Activated naive CD8-positive, alpha-beta T cell treated with anti-CD3 and anti-CD28 coated beads, Interleukin-2, amount 50 U/mL, for 24 hours (primary cell): ENCODE measurements at regions not wholly inside any gene's neighbourhood (a gene's known extent, or its start where the extent isn't known, plus 50 kb on each side); places are given as distances from the start of the nearest gene placed in this dataset.
"Not testable (repeated sequence)": the region's sequence is repeated elsewhere in the genome, so short reads cannot be mapped to it uniquely, and the experiment has no call there.

ENCODE experiments used
- ATAC-seq: fragments of 150-1000 bp; cut with Tn5 transposase; one replicate; pipeline ENCODE4 v1.10.0; 2021
- DNase-seq: peaks from one replicate; pipeline ENCODE4 v3.0.0; 2021
- H3K27ac Mint-ChIP-seq: one replicate; pipeline ENCODE4 v1.8.0; 2021; ENCODE audit warnings: mild to moderate bottlenecking, mixed read lengths
- H3K27me3 Mint-ChIP-seq: one replicate; pipeline ENCODE4 v1.8.0; 2021; ENCODE audit warnings: mixed read lengths
- H3K36me3 Mint-ChIP-seq: one replicate; pipeline ENCODE4 v1.8.0; 2021; ENCODE audit warnings: low read depth, mixed read lengths
- H3K4me1 Mint-ChIP-seq: one replicate; pipeline ENCODE4 v1.8.0; 2021; ENCODE audit warnings: mixed read lengths
- H3K4me3 Mint-ChIP-seq: one replicate; pipeline ENCODE4 v1.8.0; 2021; ENCODE audit warnings: mild to moderate bottlenecking, moderate library complexity, mixed read lengths
- H3K9me3 Mint-ChIP-seq: one replicate; pipeline ENCODE4 v1.8.0; 2021; ENCODE audit warnings: mixed read lengths

- ATAC-seq (no peak), DNase-seq (no peak)
- H3K27me3 Mint-ChIP-seq = no peaks in the 10 kb centered on the region
- H3K9me3 Mint-ChIP-seq = peaks cover 23% of the 10 kb centered on the region
- no peak overlapping the region for H3K4me3 Mint-ChIP-seq
- no peaks in the 10 kb centered on the region for H3K36me3 Mint-ChIP-seq
- H3K4me1 Mint-ChIP-seq = no peaks in the 10 kb centered on the region
- no peak overlapping the region for H3K27ac Mint-ChIP-seq
These were observed 793.4 kb upstream of the FRG1 start for GRCh38 chr4:189147005-189147929.

- H3K36me3 Mint-ChIP-seq, DNase-seq, H3K27me3 Mint-ChIP-seq, H3K27ac Mint-ChIP-seq, H3K4me3 Mint-ChIP-seq, ATAC-seq, H3K4me1 Mint-ChIP-seq: not testable (repeated sequence)
- peaks cover 26% of the 10 kb centered on the region for H3K9me3 Mint-ChIP-seq
These were observed 785.6 kb upstream of the FRG1 start for GRCh38 chr4:189155083-189155482.

GRCh38 chr4:189162073-189162789 lies 778.4 kb upstream of the FRG1 start:
- no peak for DNase-seq
- Mint-ChIP-seq H3K27me3 (no peaks in the 10 kb centered on the region), H3K4me3 (no peak overlapping the region), H3K27ac (no peak overlapping the region), H3K4me1 (no peaks in the 10 kb centered on the region), H3K36me3 (no peaks in the 10 kb centered on the region), H3K9me3 (peaks cover 19% of the 10 kb centered on the region)
- no peak for ATAC-seq

- no peak for DNase-seq
- Mint-ChIP-seq H3K27me3 (no peaks in the 10 kb centered on the region), H3K27ac (no peak overlapping the region), H3K9me3 (peaks cover 19% of the 10 kb centered on the region), H3K4me1 (no peaks in the 10 kb centered on the region), H3K36me3 (no peaks in the 10 kb centered on the region), H3K4me3 (no peak overlapping the region)
- ATAC-seq = no peak
These were observed 777.8 kb upstream of the FRG1 start for GRCh38 chr4:189162888-189163287.

- H3K9me3 Mint-ChIP-seq = peaks cover 18% of the 10 kb centered on the region
- DNase-seq (no peak), ATAC-seq (no peak)
- no peaks in the 10 kb centered on the region for H3K4me1 Mint-ChIP-seq
- H3K36me3 Mint-ChIP-seq = no peaks in the 10 kb centered on the region
- H3K27me3 Mint-ChIP-seq = no peaks in the 10 kb centered on the region
- H3K27ac Mint-ChIP-seq = no peak overlapping the region
- no peak overlapping the region for H3K4me3 Mint-ChIP-seq
These were observed 764.7 kb upstream of the FRG1 start for GRCh38 chr4:189176002-189176401.

GRCh38 chr4:189177130-189177529 lies 763.5 kb upstream of the FRG1 start:
- no peak overlapping the region for H3K27ac Mint-ChIP-seq
- no peaks in the 10 kb centered on the region for H3K4me1 Mint-ChIP-seq
- DNase-seq (no peak), ATAC-seq (no peak)
- H3K4me3 Mint-ChIP-seq = no peak overlapping the region
- H3K9me3 Mint-ChIP-seq = peaks cover 19% of the 10 kb centered on the region
- no peaks in the 10 kb centered on the region for H3K27me3 Mint-ChIP-seq
- no peaks in the 10 kb centered on the region for H3K36me3 Mint-ChIP-seq

GRCh38 chr4:189178125-189178746 lies 762.4 kb upstream of the FRG1 start:
- no peaks in the 10 kb centered on the region for H3K27me3 Mint-ChIP-seq
- ATAC-seq (no peak), DNase-seq (no peak)
- H3K4me3 Mint-ChIP-seq = no peak overlapping the region
- H3K4me1 Mint-ChIP-seq = no peaks in the 10 kb centered on the region
- H3K27ac Mint-ChIP-seq = no peak overlapping the region
- H3K9me3 Mint-ChIP-seq = peaks cover 14% of the 10 kb centered on the region
- no peaks in the 10 kb centered on the region for H3K36me3 Mint-ChIP-seq

GRCh38 chr4:189185810-189186432 lies 754.8 kb upstream of the FRG1 start:
- Mint-ChIP-seq H3K27ac (no peak overlapping the region), H3K27me3 (no peaks in the 10 kb centered on the region), H3K4me3 (no peak overlapping the region), H3K36me3 (no peaks in the 10 kb centered on the region), H3K9me3 (peaks cover 26% of the 10 kb centered on the region), H3K4me1 (no peaks in the 10 kb centered on the region)
- ATAC-seq (no peak), DNase-seq (no peak)

GRCh38 chr4:189187531-189188052 lies 753.1 kb upstream of the FRG1 start:
- Mint-ChIP-seq H3K4me1 (no peaks in the 10 kb centered on the region), H3K4me3 (no peak overlapping the region), H3K27ac (no peak overlapping the region), H3K36me3 (no peaks in the 10 kb centered on the region), H3K27me3 (no peaks in the 10 kb centered on the region), H3K9me3 (peaks cover 30% of the 10 kb centered on the region)
- DNase-seq (no peak), ATAC-seq (no peak)

GRCh38 chr4:189198624-189199023 lies 742.0 kb upstream of the FRG1 start:
- Mint-ChIP-seq H3K36me3 (no peaks in the 10 kb centered on the region), H3K27me3 (no peaks in the 10 kb centered on the region), H3K4me1 (no peaks in the 10 kb centered on the region), H3K9me3 (peaks cover 7% of the 10 kb centered on the region), H3K27ac (no peak overlapping the region), H3K4me3 (no peak overlapping the region)
- no peak for ATAC-seq
- DNase-seq = no peak

- ATAC-seq (no peak), DNase-seq (no peak)
- no peaks in the 10 kb centered on the region for H3K27me3 Mint-ChIP-seq
- no peak overlapping the region for H3K4me3 Mint-ChIP-seq
- peaks cover 3% of the 10 kb centered on the region for H3K9me3 Mint-ChIP-seq
- no peaks in the 10 kb centered on the region for H3K4me1 Mint-ChIP-seq
- no peak overlapping the region for H3K27ac Mint-ChIP-seq
- no peaks in the 10 kb centered on the region for H3K36me3 Mint-ChIP-seq
These were observed 740.3 kb upstream of the FRG1 start for GRCh38 chr4:189200353-189200752.

- ATAC-seq = no peak
- no peak overlapping the region for H3K4me3 Mint-ChIP-seq
- H3K27ac Mint-ChIP-seq = no peak overlapping the region
- no peaks in the 10 kb centered on the region for H3K27me3 Mint-ChIP-seq
- H3K9me3 Mint-ChIP-seq = peaks cover 4% of the 10 kb centered on the region
- no peaks in the 10 kb centered on the region for H3K36me3 Mint-ChIP-seq
- no peaks in the 10 kb centered on the region for H3K4me1 Mint-ChIP-seq
- peak; percentile 34 for DNase-seq
These were observed 738.3 kb upstream of the FRG1 start for GRCh38 chr4:189202182-189202868.

GRCh38 chr4:189202869-189203271 lies 737.8 kb upstream of the FRG1 start:
- Mint-ChIP-seq H3K9me3 (peaks cover 7% of the 10 kb centered on the region), H3K36me3 (no peaks in the 10 kb centered on the region), H3K27ac (no peak overlapping the region), H3K4me1 (no peaks in the 10 kb centered on the region), H3K27me3 (no peaks in the 10 kb centered on the region), H3K4me3 (no peak overlapping the region)
- ATAC-seq = no peak
- no peak for DNase-seq

GRCh38 chr4:189204616-189205015 lies 736.1 kb upstream of the FRG1 start:
- Mint-ChIP-seq H3K36me3 (no peaks in the 10 kb centered on the region), H3K27me3 (no peaks in the 10 kb centered on the region), H3K4me1 (no peaks in the 10 kb centered on the region), H3K27ac (no peak overlapping the region), H3K4me3 (no peak overlapping the region), H3K9me3 (peaks cover 4% of the 10 kb centered on the region)
- no peak for DNase-seq
- no peak for ATAC-seq
